Fibroblast of lung (primary cell): ENCODE measurements at regions not wholly inside any gene's neighbourhood (a gene's known extent, or its start where the extent isn't known, plus 50 kb on each side); places are given as distances from the start of the nearest gene placed in this dataset.

Experiments
- DNase-seq, 2 donors: peaks; one replicate each; pipeline versions ENCODE4 v3.0.0 to v3.0.0-alpha.2; 2010; ENCODE audit warnings: low read depth in 2 of 2
- H2AFZ ChIP-seq: 2 replicates; pipeline ENCODE4 v1.5.1; 2012; ENCODE audit warnings: low read length, control low read depth, inconsistent platforms
- H3K27ac ChIP-seq: 2 replicates; pipeline ENCODE4 v1.5.1; 2011; ENCODE audit warnings: low read length, control low read depth; ENCODE audit not compliant: insufficient read depth
- H3K27me3 ChIP-seq: 2 replicates; pipeline ENCODE4 v1.5.1; 2011; ENCODE audit warnings: mild to moderate bottlenecking, low read length; ENCODE audit not compliant: control insufficient read depth, insufficient read depth
- H3K36me3 ChIP-seq: 2 replicates; pipeline ENCODE4 v1.5.1; 2011; ENCODE audit warnings: low read length; ENCODE audit not compliant: control insufficient read depth, insufficient read depth
- H3K4me1 ChIP-seq: 2 replicates; pipeline ENCODE4 v1.5.1; 2011; ENCODE audit warnings: low read length; ENCODE audit not compliant: control insufficient read depth, insufficient read depth; ENCODE audit errors: extremely low read depth
- H3K4me2 ChIP-seq: 2 replicates; pipeline ENCODE4 v1.5.1; 2011; ENCODE audit warnings: low read length, control low read depth; ENCODE audit not compliant: insufficient read depth; ENCODE audit errors: extremely low read depth
- H3K4me3 ChIP-seq, 4 experiments: fragments of 200-600 bp in 1 of 4; sonication (generic) in 1 of 4; replicated peaks in 1 of 4; 2 replicates each; pipeline ENCODE4 v1.5.1; 2011 to 2016; ENCODE audit warnings: low read length in 4 of 4, low read depth in 3 of 4, mild to moderate bottlenecking in 3 of 4, control low read depth in 2 of 4, inconsistent platforms in 1 of 4, mixed read lengths in 1 of 4; ENCODE audit not compliant: insufficient read depth in 1 of 4; ENCODE audit errors: control extremely low read depth in 1 of 4
- H3K79me2 ChIP-seq: 2 replicates; pipeline ENCODE4 v1.5.1; 2012; ENCODE audit warnings: mild to moderate bottlenecking, low read length, inconsistent platforms; ENCODE audit not compliant: control insufficient read depth, insufficient read depth
- H3K9ac ChIP-seq: 2 replicates; pipeline ENCODE4 v1.5.1; 2011; ENCODE audit warnings: mild to moderate bottlenecking, low read length, control low read depth; ENCODE audit not compliant: insufficient read depth
- H3K9me3 ChIP-seq: 2 replicates; pipeline ENCODE4 v1.5.1; 2012; ENCODE audit warnings: low read depth, low read length; ENCODE audit not compliant: control insufficient read depth, insufficient read depth
- H4K20me1 ChIP-seq: 2 replicates; pipeline ENCODE4 v1.5.1; 2011; ENCODE audit warnings: low read length; ENCODE audit not compliant: control insufficient read depth, insufficient read depth; ENCODE audit errors: extremely low read depth
- CTCF ChIP-seq, 2 donors: IDR thresholded peaks in 1 of 2; conservative IDR thresholded peaks in 1 of 2; 1 replicate in 1 of 2; 2 replicates in 1 of 2; pipeline ENCODE4 v1.5.1; 2011 to 2012; ENCODE audit warnings: low read length in 2 of 2, control low read depth in 1 of 2, inconsistent platforms in 1 of 2, low read depth in 1 of 2, mild to moderate bottlenecking in 1 of 2
- EZH2 ChIP-seq: IDR thresholded peaks from 2 replicates; pipeline ENCODE4 v1.5.1; 2012; ENCODE audit warnings: low read length, control low read depth, mild to moderate bottlenecking; ENCODE audit errors: missing control alignments

- no peaks in the 10 kb centered on the region for H4K20me1 ChIP-seq
- TF ChIP-seq CTCF (conservative IDR thresholded peaks at IDR 0.05 in 1 of 2, IDR thresholded peaks at IDR 0.05 in 1 of 2; ENCODE audit: low read depth in 1 of 2, low read length in 2 of 2), result no peak
- no peak for TF ChIP-seq EZH2
- peak; percentile 24 to 98 for DNase-seq
- H3K9ac ChIP-seq, result no peak overlapping the region
- H3K27me3 ChIP-seq, result no peaks in the 10 kb centered on the region
- no peaks in the 10 kb centered on the region for H3K4me1 ChIP-seq
- no peak overlapping the region for H3K4me3 ChIP-seq
- H3K36me3 ChIP-seq, result no peaks in the 10 kb centered on the region
- H3K79me2 ChIP-seq, result no peaks in the 10 kb centered on the region
- H3K27ac ChIP-seq, result no peak overlapping the region
- H3K9me3 ChIP-seq, result no peaks in the 10 kb centered on the region
- H3K4me2 ChIP-seq, result no peak overlapping the region
- no peak overlapping the region for H2AFZ ChIP-seq
Observed at GRCh38 chr9:85212887-85213286, 528.9 kb downstream of the AGTPBP1 start.

- Histone ChIP-seq H2AFZ (no peak overlapping the region), H3K27me3 (no peaks in the 10 kb centered on the region), H3K4me2 (no peak overlapping the region), H3K79me2 (no peaks in the 10 kb centered on the region), H3K9ac (no peak overlapping the region), H3K36me3 (no peaks in the 10 kb centered on the region), H3K4me3 (no peak overlapping the region), H4K20me1 (no peaks in the 10 kb centered on the region), H3K27ac (no peak overlapping the region), H3K9me3 (no peaks in the 10 kb centered on the region), H3K4me1 (no peaks in the 10 kb centered on the region)
- TF ChIP-seq EZH2 (no peak), CTCF (conservative IDR thresholded peaks at IDR 0.05 in 1 of 2, IDR thresholded peaks at IDR 0.05 in 1 of 2; ENCODE audit: low read depth in 1 of 2, low read length in 2 of 2) (no peak)
- peak in 1 of 2 donors; percentile 91 for DNase-seq
Observed at GRCh38 chr9:85212209-85212608, 529.5 kb downstream of the AGTPBP1 start.

GRCh38 chr9:85208666-85209065 lies 533.1 kb downstream of the AGTPBP1 start:
- H3K9ac ChIP-seq, result no peak overlapping the region
- no peaks in the 10 kb centered on the region for H3K9me3 ChIP-seq
- no peaks in the 10 kb centered on the region for H3K4me1 ChIP-seq
- H3K79me2 ChIP-seq, result no peaks in the 10 kb centered on the region
- no peak overlapping the region for H3K27ac ChIP-seq
- no peak overlapping the region for H3K4me3 ChIP-seq
- no peaks in the 10 kb centered on the region for H4K20me1 ChIP-seq
- no peak overlapping the region for H3K4me2 ChIP-seq
- no peak for DNase-seq
- no peaks in the 10 kb centered on the region for H3K27me3 ChIP-seq
- no peak for TF ChIP-seq EZH2
- TF ChIP-seq CTCF (conservative IDR thresholded peaks at IDR 0.05 in 1 of 2, IDR thresholded peaks at IDR 0.05 in 1 of 2; ENCODE audit: low read depth in 1 of 2, low read length in 2 of 2), result no peak
- no peak overlapping the region for H2AFZ ChIP-seq
- no peaks in the 10 kb centered on the region for H3K36me3 ChIP-seq
